ENCODE measurements at regions not wholly inside any gene's neighbourhood (a gene's known extent, or its start where the extent isn't known, plus 50 kb on each side); places are given as distances from the start of the nearest gene placed in this dataset.

- TF ChIP-seq, protein P1, sequence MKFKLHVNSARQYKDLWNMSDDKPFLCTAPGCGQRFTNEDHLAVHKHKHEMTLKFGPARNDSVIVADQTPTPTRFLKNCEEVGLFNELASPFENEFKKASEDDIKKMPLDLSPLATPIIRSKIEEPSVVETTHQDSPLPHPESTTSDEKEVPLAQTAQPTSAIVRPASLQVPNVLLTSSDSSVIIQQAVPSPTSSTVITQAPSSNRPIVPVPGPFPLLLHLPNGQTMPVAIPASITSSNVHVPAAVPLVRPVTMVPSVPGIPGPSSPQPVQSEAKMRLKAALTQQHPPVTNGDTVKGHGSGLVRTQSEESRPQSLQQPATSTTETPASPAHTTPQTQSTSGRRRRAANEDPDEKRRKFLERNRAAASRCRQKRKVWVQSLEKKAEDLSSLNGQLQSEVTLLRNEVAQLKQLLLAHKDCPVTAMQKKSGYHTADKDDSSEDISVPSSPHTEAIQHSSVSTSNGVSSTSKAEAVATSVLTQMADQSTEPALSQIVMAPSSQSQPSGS (CRISPR knock-in tag; IDR thresholded peaks at IDR 0.05), result no peak
- TF ChIP-seq EZH2 (conservative IDR thresholded peaks at IDR 0.05; ENCODE audit: low read depth, low read length), result no peak
- TF ChIP-seq POLR2AphosphoS5 (IDR thresholded peaks at IDR 0.05; ENCODE audit: low read depth, low read length), result no peak
- no peak for TF ChIP-seq ZNF782 (CRISPR knock-in tag; IDR thresholded peaks at IDR 0.05; ENCODE audit: borderline replicate concordance)
- no peak for TF ChIP-seq SMC3 (IDR thresholded peaks at IDR 0.05; ENCODE audit: low read length)
- TF ChIP-seq NFKBIZ (CRISPR knock-in tag; IDR thresholded peaks at IDR 0.05), result no peak
- TF ChIP-seq U2AF1 (optimal IDR thresholded peaks at IDR 0.05; ENCODE audit: low read depth, low read length), result no peak
- TF ChIP-seq, protein P2, sequence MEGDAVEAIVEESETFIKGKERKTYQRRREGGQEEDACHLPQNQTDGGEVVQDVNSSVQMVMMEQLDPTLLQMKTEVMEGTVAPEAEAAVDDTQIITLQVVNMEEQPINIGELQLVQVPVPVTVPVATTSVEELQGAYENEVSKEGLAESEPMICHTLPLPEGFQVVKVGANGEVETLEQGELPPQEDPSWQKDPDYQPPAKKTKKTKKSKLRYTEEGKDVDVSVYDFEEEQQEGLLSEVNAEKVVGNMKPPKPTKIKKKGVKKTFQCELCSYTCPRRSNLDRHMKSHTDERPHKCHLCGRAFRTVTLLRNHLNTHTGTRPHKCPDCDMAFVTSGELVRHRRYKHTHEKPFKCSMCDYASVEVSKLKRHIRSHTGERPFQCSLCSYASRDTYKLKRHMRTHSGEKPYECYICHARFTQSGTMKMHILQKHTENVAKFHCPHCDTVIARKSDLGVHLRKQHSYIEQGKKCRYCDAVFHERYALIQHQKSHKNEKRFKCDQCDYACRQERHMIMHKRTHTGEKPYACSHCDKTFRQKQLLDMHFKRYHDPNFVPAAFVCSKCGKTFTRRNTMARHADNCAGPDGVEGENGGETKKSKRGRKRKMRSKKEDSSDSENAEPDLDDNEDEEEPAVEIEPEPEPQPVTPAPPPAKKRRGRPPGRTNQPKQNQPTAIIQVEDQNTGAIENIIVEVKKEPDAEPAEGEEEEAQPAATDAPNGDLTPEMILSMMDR (CRISPR knock-in tag; IDR thresholded peaks at IDR 0.05), result no peak
- TF ChIP-seq ZNF703 (CRISPR knock-in tag; IDR thresholded peaks at IDR 0.05; ENCODE audit: borderline replicate concordance), result no peak
- TF ChIP-seq TAF1 (CRISPR knock-in tag; IDR thresholded peaks at IDR 0.05), result no peak
- no peak for TF ChIP-seq NFIC (IDR thresholded peaks at IDR 0.05; ENCODE audit: low read length)
- TF ChIP-seq KLF6 (CRISPR knock-in tag; IDR thresholded peaks at IDR 0.05), result no peak
- no peak for TF ChIP-seq NFATC3 (CRISPR knock-in tag; IDR thresholded peaks at IDR 0.05)
- no peak for TF ChIP-seq CREM (IDR thresholded peaks at IDR 0.05)
- no peak for TF ChIP-seq CREM (CRISPR knock-in tag; IDR thresholded peaks at IDR 0.05)
Measured at GRCh38 chr20:11352041-11352440, 565.7 kb upstream of the BTBD3 start.
